ENCODE measurements at regions not wholly inside any gene's neighbourhood (a gene's known extent, or its start where the extent isn't known, plus 50 kb on each side); places are given as distances from the start of the nearest gene placed in this dataset.

GRCh38 chr22:47445212-47445611 lies 682.8 kb downstream of the TBC1D22A start:
- TF ChIP-seq, protein P1, sequence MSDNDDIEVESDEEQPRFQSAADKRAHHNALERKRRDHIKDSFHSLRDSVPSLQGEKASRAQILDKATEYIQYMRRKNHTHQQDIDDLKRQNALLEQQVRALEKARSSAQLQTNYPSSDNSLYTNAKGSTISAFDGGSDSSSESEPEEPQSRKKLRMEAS (IDR thresholded peaks at IDR 0.05; ENCODE audit: low read depth, low read length) = no peak
- TF ChIP-seq CTCF (IDR thresholded peaks at IDR 0.05; ENCODE audit: low read depth, low read length) (no peak), POLR2A (IDR thresholded peaks at IDR 0.05; ENCODE audit: extremely low read depth, insufficient read length) (no peak), MYC (IDR thresholded peaks at IDR 0.05; ENCODE audit: low read depth, low read length) (no peak)

Measured in NB4 (cell line).